HG03520 (cell line): ENCODE measurements at regions not wholly inside any gene's neighbourhood (a gene's known extent, or its start where the extent isn't known, plus 50 kb on each side); places are given as distances from the start of the nearest gene placed in this dataset.
A peak's percentile ranks its signal among the peaks of the same experiment; 100 is the strongest.
"Not testable (repeated sequence)": the region's sequence is repeated elsewhere in the genome, so short reads cannot be mapped to it uniquely, and the experiment has no call there.

Experiments
- ATAC-seq: cut with Tn5 transposase; IDR thresholded peaks from one replicate; pipeline ENCODE4 v1.9.1; 2021; ENCODE audit warnings: mild to moderate bottlenecking, moderate library complexity; ENCODE audit not compliant: unreplicated experiment

DNA sequence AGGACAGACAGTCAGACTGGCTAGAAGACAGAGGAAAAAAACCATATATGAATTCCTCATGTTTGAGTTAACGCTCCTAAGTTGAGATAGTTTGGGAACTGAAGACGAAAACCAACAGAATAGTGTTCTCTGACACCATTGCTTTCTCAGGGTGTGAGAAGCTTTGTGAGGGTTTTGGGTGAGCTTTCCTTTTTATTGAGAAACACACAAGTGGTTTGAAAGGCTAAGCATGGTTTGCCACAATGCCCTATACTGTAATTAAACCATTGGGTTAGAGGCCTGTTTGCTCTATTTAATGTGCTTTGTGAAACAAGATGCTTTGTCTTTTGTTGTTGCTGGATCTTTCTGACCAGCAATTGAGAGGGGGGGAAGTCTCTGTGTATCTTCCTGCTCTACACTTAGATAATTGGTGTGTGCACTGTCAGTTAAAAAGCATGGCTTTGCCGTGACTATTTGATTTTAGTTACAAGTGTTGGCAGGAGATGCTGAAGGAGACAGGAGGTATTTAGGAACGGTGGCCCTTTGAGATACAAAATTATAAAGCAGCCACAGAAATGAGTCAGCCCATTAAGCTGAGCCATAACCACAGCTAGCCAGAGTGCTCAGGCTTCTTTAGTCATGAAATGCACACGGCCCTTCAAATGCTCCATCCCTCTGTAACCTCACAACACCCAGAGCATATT, 273.0 kb upstream of the PREP start:
- no peak for ATAC-seq

DNA sequence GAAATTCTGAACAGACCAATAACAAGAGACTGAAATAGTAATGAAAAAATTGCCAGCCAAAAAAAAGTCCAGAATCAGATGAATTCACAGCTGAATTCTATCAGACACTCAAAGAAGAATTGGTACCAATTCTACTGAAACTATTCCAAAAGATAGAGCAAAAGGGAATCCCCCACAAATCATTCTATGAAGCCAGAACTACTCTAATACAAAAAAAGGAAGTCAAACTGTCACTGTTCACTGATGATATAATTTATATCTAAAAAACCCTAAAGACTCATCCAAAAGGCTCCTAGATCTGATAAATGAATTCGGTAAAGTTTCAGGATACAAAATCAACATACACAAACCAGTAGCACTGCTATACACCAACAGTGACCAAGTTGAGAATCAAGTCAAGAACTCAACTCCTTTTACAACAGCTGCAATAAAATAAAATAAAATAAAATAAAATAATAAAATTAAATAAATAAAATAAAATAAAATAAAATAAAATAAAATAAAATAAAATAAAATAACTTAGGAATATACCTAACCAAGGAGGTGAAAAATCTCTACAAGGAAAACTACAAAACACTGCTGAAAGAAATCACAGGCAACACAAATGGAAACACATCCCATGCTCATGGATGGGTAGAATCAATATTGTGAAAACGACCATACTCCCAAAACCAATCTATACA, 270.1 kb upstream of the PREP start:
- not testable (repeated sequence) for ATAC-seq

DNA sequence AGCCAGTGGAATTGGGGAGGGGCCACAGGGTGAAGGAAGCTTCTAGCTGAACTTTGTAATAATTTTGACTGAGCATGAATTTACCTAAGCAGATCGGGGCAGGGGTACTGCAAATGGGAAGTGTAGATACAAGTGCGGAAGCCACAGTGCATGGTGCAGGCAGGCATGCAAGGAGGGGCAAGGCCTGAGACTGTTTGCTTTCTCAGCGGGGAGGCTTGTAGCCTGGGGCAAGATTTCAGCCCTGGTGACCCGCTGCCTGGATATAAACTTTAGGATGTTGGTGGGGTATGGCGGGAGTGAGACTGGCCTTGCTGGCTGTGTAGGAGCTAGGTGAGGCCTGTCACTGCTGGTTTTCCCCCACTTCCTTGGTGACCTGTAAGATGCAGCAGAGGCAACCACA, 266.4 kb upstream of the PREP start:
- no peak for ATAC-seq

DNA sequence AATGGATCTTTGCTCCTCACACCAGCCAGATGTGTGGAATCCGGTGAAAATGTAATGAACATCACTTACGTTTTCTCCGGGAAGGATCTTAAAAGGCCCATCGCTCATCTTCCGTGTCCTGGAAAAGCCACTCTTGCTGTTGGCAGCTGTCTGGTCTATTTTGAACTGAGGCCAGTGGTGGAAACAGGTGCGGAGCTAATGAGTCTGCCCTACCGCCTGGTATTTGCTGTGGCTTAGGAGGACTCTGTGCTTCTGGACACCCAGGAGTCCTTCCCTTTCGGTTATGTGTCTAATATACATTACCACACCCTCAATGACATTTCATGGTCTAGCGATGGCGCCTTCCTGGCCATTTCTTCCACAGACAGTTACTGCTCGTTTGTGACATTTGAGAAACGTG, 264.2 kb upstream of the PREP start:
- no peak for ATAC-seq

DNA sequence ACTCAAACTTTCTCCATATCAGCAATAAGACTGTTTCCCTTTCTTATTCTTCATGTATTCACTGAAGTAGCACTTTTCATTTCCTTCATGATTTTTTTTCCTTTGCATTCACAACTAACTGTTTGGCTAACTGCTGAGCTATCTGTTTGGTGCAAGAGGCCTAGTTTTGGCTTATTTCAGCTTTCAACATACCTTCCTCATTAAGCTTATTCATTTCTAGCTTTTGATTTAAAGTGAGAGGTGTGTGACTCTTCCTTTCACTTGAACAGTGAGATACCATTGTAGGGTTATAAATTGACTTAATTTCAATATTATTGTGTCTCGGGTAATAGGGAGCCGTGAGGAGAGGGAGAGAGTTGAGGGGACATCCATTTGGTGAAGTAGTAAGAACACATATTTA, 262.0 kb upstream of the PREP start:
- ATAC-seq, result no peak

DNA sequence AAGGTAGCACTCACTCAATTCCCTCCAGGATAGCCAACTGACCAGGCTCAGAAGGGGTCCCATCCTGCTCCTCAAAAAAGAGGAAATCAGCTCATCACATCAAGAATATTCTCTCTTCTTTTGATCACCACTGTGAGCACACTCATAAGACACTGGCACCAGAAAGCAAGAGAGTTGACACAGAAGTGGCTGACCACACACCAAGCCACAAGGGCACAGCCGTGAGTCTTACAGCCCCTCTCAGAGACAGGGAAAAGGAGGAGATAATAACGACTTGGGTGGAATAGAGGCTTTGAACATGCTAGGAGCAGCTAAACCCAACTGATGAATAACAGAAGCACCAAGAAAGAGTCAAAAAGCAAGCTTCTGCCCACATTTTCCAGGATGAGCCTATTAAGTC, 249.1 kb upstream of the PREP start:
- no peak for ATAC-seq

DNA sequence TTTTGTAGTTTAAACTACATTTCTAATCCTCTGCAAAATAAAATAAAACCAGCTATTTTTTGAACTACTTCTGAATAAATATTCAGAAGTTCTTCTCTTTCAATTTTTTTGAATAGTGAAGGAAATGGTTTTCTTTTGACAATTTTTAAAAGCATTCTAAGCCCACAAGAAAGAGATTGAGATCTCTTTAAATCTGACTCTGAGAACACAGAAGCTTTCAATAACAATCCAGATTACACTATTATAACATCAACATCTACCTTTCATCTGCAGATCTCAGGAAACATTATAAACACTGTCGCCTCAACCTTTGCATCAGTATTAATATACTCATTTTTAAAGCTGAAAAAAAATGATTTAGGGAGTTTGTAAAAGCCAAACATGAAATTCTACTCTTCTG, 247.5 kb upstream of the PREP start:
- ATAC-seq, result no peak

DNA sequence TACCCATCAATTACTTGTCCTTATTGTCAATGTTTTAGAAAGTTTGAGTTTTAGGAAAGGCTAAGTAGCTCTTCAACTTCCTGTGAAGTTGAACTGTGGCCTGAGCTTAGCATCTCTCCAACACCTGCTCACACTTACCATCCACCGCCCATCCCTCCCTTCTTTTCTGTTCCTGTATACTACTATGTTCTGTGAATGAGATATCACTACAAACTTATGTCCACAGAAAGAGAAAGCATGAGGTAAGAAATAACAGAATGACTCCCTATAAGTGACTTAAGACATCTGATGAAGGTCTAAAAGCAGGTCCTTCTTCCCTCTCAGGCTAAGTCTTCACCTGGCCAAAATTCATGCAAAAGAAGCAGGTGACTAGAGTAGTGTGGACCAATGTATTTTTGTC, 246.3 kb upstream of the PREP start:
- ATAC-seq, result no peak

DNA sequence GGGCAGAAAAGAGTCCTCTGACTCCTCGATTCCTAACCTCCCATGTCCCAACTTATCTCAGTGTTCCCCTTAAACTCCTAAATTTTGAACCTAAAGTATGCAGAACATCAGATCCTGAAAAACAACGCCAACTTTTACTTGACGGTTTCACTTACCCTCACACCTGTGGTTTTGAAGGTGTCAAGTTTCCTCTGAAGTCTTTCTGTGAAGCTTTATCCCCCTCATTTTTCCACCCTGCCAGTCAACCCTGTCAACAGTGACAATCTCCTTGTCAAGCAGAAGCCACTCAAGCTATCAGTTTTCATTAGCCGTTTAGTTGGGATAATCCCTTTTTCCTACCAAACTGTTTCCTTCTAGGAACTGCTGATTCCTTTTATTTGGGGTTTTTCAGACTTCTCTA, 245.4 kb upstream of the PREP start:
- no peak for ATAC-seq

DNA sequence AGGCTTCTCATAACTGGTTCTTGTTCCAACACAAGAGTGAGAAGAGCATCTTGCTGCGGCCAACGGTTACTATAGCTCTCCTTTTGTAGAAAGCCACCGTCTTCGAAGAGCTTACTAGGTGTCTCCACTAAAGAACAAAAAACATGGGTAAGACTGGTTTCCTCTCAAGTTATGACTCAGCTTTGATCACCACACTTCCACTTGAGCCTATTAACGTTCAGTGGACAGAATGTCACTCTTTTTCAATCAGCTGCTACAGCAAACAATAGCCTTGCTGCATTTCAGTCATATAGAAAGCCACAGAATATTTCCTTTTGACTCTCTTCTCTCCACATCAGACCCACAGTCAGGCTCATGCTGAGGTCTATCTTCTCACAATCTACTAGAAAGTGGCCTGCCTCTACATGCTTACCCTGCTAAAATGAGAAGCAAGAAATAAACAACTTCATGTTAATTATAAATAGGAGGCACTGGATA, 243.5 kb upstream of the PREP start:
- peak; percentile 90 for ATAC-seq

DNA sequence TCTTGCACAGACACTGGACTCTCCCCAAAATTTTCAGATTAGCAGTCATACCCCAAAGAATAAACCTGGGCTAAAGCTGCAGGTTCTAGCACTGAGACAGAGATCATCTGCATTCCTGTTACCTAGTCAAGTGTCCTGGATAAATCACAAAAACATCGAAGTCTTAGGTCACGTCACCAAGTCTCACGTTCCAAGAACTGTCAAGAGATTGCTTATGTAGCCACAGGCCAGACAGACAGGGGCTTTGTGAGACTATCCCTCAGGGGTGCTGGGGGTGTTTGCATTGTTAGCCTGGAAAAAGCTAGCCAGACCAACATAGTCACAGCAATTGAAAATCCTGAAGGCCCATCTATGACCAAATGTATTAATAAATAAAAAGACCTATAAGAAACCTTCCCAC, 243.1 kb upstream of the PREP start:
- ATAC-seq, result no peak

DNA sequence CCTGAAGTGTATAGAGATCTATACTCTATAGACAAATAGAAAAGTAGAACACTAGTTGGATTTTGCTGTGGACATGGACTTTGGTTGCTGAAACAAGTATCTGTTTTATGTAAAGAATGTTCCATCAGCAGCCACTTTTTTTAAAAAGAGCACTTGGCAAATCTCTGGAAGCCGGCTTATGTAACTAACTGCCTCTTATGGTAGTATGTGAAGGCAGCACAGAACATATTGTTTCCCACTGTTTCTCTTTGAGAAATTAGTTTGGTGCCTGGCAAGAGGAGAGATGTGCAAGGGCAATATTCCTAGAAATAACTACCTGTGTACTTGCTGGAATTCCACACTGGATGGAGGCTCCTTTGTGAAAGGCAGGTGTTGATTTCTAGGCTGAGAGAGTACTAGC, 242.3 kb upstream of the PREP start:
- ATAC-seq, result no peak

DNA sequence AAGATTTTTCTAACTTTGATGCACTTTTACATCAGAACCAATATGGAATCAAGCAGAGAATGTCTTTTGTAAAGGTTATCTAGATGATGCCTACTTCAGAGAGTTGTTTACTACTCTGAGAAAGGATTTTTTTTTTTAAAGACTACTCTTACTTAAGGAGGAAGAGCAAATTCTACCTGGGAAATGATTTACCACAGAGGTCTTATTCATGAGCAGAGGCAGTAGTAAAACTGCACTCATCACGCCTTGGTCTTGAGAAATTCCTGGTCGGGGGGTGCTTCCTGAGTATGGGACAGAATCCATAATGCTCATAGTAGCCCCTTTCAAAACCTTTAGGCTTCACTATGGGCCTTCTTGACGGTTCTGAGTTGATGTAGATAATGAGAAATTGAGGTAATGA, 241.8 kb upstream of the PREP start:
- ATAC-seq, result no peak

DNA sequence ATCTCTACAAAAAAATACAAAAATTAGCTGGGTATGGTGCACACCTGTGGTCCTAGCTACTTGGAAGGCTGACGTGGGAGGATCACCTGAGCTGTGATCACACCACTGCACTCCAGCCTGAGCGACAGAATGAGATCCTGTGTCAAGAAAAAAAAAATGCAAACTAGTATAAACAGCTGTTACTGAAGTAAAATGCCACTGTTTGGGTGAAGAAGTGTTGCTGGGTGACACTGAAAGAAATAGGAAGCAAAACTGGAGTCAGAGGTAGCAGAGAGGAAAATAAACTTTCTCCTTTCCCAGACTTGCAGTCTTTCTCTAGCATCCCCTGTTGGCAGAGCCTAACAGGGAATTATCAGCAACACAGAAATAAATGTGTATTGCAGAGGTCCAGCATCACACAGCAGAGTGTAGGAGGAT, 241.2 kb upstream of the PREP start:
- ATAC-seq, result no peak

DNA sequence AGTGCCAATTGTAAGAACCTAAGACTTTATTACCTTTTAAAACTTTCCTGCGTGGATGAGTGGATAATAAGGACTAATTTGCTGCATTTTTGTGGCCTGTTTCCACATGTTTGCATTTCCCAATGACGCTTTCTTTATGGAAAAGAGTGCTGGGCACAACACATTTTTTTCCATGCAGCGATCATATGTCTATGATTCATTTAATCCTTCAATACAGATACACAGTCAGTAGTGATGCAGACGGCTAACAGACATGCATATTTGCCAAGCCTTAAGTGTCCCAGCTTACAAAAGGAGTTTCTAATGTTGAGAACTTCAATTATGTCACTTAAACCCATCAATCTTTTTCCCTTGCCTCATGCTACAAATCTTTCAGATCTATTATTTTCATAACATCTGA, 239.8 kb upstream of the PREP start:
- ATAC-seq, result no peak

DNA sequence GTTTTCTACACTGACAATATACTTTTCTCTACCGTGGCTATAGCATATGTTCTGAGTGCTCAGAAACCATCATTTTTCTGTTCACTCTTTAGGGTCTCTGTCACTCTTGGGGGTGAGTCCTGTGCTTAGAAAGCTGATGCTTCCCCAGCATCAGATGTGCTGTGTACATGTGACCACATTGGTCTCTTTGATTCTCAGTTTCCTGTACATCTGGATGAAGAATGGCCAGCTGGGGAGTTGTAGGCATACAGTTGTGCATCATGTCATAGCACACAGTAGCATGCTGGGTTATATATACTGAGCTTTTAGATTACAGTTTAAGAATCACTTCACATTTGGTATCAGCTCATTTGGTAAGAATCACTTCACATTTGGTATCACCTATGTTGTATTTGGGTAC, 238.6 kb upstream of the PREP start:
- no peak for ATAC-seq

DNA sequence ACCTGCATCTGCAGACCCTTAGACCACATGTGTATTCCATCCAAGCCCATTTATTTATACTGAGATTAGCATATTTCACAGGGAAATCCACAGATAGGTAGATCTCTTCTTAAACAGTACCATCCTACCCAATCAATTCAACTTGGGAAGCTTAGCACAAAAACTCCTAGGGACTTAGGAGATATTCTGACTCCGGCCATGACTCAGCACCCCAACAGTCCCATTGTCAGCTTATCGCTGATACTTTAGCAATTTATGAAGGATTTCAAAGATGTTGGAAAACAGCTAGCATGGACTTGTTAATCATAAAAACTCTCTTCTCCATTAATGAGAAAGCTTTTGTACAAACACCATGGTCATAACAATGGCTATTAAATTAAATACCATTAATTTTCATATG, 236.2 kb upstream of the PREP start:
- ATAC-seq, result no peak

DNA sequence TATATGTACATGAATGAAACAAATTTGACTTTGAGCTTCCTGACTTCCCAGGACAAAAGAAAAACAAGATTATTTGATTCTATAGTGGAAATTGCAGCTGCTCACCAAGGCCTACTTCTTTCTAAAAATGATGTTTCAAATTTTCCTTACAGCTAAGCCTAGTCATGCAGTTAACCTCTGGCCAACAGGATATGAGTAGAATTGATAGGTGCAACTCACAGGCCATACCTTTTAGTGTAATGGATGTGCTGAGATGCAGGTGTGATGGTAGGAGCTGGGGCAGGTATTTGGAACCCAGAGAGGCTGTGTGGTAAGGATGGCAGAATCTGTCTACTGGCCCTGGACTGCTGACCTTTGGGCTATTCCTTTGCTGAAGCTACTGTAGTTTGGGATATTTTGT, 230.9 kb upstream of the PREP start:
- no peak for ATAC-seq

DNA sequence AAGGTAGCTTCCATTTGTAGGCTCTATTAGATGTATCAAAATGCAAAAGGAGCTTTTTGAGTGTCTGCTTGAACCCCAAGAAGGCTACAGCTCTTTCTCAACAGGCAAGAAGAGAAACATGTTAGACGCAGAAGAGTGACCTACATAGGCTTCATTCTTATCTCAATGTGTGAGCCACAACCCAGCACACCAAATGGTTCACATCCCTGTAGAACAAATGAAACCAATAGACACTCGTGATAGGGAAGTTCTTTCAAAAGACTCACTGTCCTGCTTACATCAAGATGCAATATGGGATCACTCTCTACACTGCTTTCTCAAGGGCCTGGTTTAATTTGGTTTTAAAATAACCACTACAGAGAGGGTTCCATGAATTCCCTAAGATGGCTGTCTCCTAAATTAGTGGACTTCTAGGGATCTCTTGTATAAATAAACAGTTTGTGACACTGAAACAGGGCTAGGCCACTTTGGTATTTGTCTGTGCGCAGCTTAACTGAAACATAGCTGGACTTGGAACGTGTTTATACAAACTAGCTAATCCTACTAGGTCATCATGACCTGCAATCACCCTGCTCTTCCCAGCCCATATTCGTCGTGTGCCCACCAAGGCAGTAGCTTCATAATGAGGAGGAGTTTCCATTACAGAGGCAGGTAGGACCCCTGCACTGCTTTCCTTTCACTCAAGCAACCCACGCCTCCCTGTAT, 225.4 kb upstream of the PREP start:
- ATAC-seq, result no peak

DNA sequence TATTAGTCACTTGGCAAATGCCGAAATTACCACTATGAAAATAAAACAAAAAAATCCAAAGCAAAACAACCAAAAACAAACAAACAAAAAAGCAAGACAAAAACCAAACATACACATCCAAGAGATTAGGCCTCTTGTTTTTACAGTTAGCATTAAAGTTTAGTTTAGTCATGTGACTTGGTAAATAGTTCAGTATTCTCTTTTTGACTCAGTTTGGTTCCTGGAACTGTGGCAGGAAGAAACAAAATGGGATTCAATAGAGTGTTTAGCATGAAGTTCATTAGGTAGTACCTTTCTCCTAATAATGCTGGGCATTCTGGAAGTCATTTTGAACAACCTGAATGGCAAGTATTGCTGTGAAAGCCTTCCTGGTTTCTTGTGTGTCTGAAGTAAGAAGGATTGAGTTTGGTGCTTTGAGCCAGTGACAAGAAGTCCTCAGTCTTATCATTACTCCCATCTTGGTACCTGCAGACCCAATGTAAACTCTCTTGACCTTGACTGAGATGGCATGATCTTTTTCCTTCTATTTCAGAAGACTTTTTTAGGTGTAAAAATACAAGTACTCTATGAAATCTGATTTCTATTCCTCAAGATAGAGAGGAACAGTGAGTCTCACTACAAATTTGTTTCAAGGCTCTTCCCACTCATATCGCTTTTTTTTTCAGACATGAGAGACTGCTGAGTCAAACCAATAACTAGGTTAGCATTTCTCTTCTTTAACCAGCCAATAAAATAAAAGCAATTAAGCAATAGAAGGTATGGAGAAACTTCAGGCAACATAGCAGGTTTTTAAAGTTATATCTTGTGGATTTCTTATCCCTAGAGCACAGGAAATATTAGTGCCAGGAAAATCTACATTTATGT, 223.6 kb upstream of the PREP start:
- ATAC-seq, result no peak

DNA sequence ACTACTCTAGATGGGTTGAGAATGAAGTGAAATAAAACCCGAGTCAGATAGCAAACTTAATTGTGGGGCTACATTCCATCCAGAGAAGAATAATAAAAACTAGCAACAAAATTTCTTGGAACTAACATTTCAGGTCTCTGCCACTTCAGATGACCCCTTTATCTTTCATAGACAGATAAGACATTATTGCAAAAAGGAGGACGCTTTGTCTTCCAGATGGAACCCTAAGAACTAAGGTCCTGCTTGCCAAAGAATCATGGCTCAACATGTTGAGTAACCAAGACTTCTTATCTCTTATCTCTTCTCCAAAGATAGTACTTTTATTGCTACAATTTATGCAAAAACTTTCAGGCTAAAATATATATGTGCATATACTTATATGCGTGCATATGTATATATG, 221.1 kb upstream of the PREP start:
- ATAC-seq, result no peak
